OCI-LY7 (cell line): ENCODE measurements at regions not wholly inside any gene's neighbourhood (a gene's known extent, or its start where the extent isn't known, plus 50 kb on each side); places are given as distances from the start of the nearest gene placed in this dataset.
"Not testable (repeated sequence)": the region's sequence is repeated elsewhere in the genome, so short reads cannot be mapped to it uniquely, and the experiment has no call there.

Source experiments
- BruUV-seq: library from RNA; stranded (reverse); fragments of 400-500 nt; replicated peaks from 2 replicates; lab custom pipeline; 2021; lab: Mats Ljungman, UMichigan
- CTCF ChIA-PET: fragments of 300-600 bp; sonication (Branson Sonifier 250); formaldehyde crosslinking; loops from one replicate; lab custom pipeline; 2022; ENCODE audit warnings: antibody characterized with exemption; ENCODE audit not compliant: unreplicated experiment; lab: Charles Lee
- POLR2A ChIA-PET: fragments of 300-600 bp; sonication (Branson Sonifier 250); formaldehyde crosslinking; loops from one replicate; lab custom pipeline; 2022; ENCODE audit warnings: antibody characterized with exemption; lab: Charles Lee
- DNase-seq: peaks from one replicate; pipeline ENCODE4 v3.0.0-alpha.2; 2015; ENCODE audit warnings: low spot score
- H2AFZ ChIP-seq: fragments of 200-600 bp; sonication (generic), shearing (Covaris generic); 2 replicates; pipeline ENCODE4 v1.6.1; 2014; ENCODE audit warnings: mild to moderate bottlenecking, antibody characterized with exemption, low read length, moderate library complexity
- H3K27ac ChIP-seq: fragments of 200-600 bp; sonication (generic); 2 replicates; pipeline ENCODE4 v1.5.1; 2014; ENCODE audit warnings: mixed run types, low read depth, mild to moderate bottlenecking, moderate library complexity, low read length, inconsistent platforms; ENCODE audit not compliant: poor library complexity, severe bottlenecking
- H3K36me3 ChIP-seq: fragments of 200-600 bp; sonication (generic); 2 replicates; pipeline ENCODE4 v1.6.1; 2014; ENCODE audit warnings: mild to moderate bottlenecking, antibody characterized with exemption, low read length, moderate library complexity, mixed read lengths; ENCODE audit not compliant: insufficient read depth
- H3K4me1 ChIP-seq: fragments of 200-600 bp; sonication (generic); 2 replicates; pipeline ENCODE4 v1.5.1; 2014; ENCODE audit warnings: mild to moderate bottlenecking, low read length; ENCODE audit not compliant: insufficient read depth, poor library complexity, severe bottlenecking
- H3K4me2 ChIP-seq: fragments of 200-600 bp; sonication (generic); 2 replicates; pipeline ENCODE4 v1.6.1; 2014; ENCODE audit warnings: mild to moderate bottlenecking, low read length
- H3K4me3 ChIP-seq: fragments of 200-600 bp; sonication (generic); 2 replicates; pipeline ENCODE4 v1.5.1; 2014; ENCODE audit warnings: mild to moderate bottlenecking, low read depth, low read length; ENCODE audit not compliant: poor library complexity, severe bottlenecking
- H3K79me2 ChIP-seq: fragments of 200-600 bp; sonication (generic); 2 replicates; pipeline ENCODE4 v1.6.1; 2016; ENCODE audit warnings: low read depth, mild to moderate bottlenecking, low read length, moderate library complexity, mixed read lengths; ENCODE audit not compliant: insufficient read depth
- H3K9me2 ChIP-seq: fragments of 200-600 bp; sonication (generic); 2 replicates; pipeline ENCODE4 v1.6.1; 2016; ENCODE audit warnings: mild to moderate bottlenecking, low read length, mixed read lengths; ENCODE audit not compliant: insufficient read depth
- H3K9me3 ChIP-seq: fragments of 200-600 bp; sonication (generic); 2 replicates; pipeline ENCODE4 v1.6.1; 2014; ENCODE audit warnings: mild to moderate bottlenecking, mixed run types, low read length, mixed read lengths
- H4K20me1 ChIP-seq: fragments of 200-600 bp; sonication (generic); 2 replicates; pipeline ENCODE4 v1.6.1; 2014; ENCODE audit warnings: mild to moderate bottlenecking, antibody characterized with exemption, low read length, moderate library complexity, mixed read lengths; ENCODE audit not compliant: insufficient read depth
- CTCF ChIP-seq: fragments of 200-600 bp; sonication (generic); conservative IDR thresholded peaks from 2 replicates; pipeline ENCODE4 v1.5.1; 2014; ENCODE audit warnings: mild to moderate bottlenecking, antibody characterized with exemption, low read length, moderate library complexity, mixed read lengths
- EZH2phosphoT487 ChIP-seq: fragments of 200-600 bp; sonication (generic); IDR thresholded peaks from 2 replicates; pipeline ENCODE4 v1.6.1; 2018; ENCODE audit warnings: low read depth, borderline replicate concordance, mild to moderate bottlenecking, mixed run types, antibody characterized with exemption, low read length, moderate library complexity, mixed read lengths
- intact Hi-C: fragments of 100-400 bp; cut with micrococcal nuclease; formaldehyde crosslinking; loops from one replicate; pipeline ENCODE4 v1.10.0; 2022; ENCODE audit not compliant: unreplicated experiment

GRCh38 chr4:19155568-19155967 lies 1096.1 kb upstream of the SLIT2 start:
- Histone ChIP-seq H3K9me3 (peaks cover 37% of the 10 kb centered on the region; the same call in 1 of the 2 replicates), H3K9me2 (no peaks in the 10 kb centered on the region), H4K20me1 (no peaks in the 10 kb centered on the region), H3K4me3 (no peak overlapping the region), H3K4me2 (no peak overlapping the region), H2AFZ (no peak overlapping the region), H3K4me1 (no peaks in the 10 kb centered on the region), H3K27ac (no peak overlapping the region), H3K79me2 (no peaks in the 10 kb centered on the region), H3K36me3 (no peaks in the 10 kb centered on the region; the same call in 1 of the 2 replicates)
- no peak for TF ChIP-seq EZH2phosphoT487
- no peak for TF ChIP-seq CTCF
- peak; percentile 42 for DNase-seq
- POLR2A ChIA-PET, result interaction anchor here (0.8 to 1.4 kb wide), 3 partner anchors 10 to 15 kb away, joined by 3 to 7 read pairs (median 5); no protein-coding TSS in a partner anchor
- CTCF ChIA-PET, result no interaction called here
- no TSS peak for BruUV-seq
- intact Hi-C loops, result no loop called here

GRCh38 chr4:19154267-19154666 lies 1097.4 kb upstream of the SLIT2 start:
- BruUV-seq, intact Hi-C loops: not testable (repeated sequence)

GRCh38 chr4:19152264-19152663 lies 1099.4 kb upstream of the SLIT2 start:
- TF ChIP-seq CTCF (no peak), EZH2phosphoT487 (no peak)

More at GRCh38 chr4:19154267-19154666, 1097.4 kb upstream of the SLIT2 start:
- H3K36me3 ChIP-seq, H3K4me2 ChIP-seq, DNase-seq, CTCF ChIA-PET, H4K20me1 ChIP-seq, H3K79me2 ChIP-seq, H3K27ac ChIP-seq, H3K4me3 ChIP-seq, H2AFZ ChIP-seq, H3K4me1 ChIP-seq, H3K9me2 ChIP-seq: not testable (repeated sequence)
- peaks cover 32% of the 10 kb centered on the region; the same call in 1 of the 2 replicates for H3K9me3 ChIP-seq
- POLR2A ChIA-PET, result interaction anchor here (0.7 to 1.1 kb wide), 2 partner anchors 11 to 1270 kb away, joined by 3 to 4 read pairs; no protein-coding TSS in a partner anchor

More at GRCh38 chr4:19152264-19152663, 1099.4 kb upstream of the SLIT2 start:
- Histone ChIP-seq H4K20me1 (no peaks in the 10 kb centered on the region), H3K9me2 (no peaks in the 10 kb centered on the region), H3K9me3 (peaks cover 27% of the 10 kb centered on the region; the same call in 1 of the 2 replicates), H3K4me3 (no peak overlapping the region), H2AFZ (peak overlapping the region; percentile 6; the same call in 1 of the 2 replicates), H3K4me2 (no peak overlapping the region), H3K27ac (no peak overlapping the region), H3K4me1 (peaks cover 12% of the 10 kb centered on the region), H3K79me2 (no peaks in the 10 kb centered on the region), H3K36me3 (no peaks in the 10 kb centered on the region; the same call in 1 of the 2 replicates)
- intact Hi-C loops, result no loop called here
- no TSS peak for BruUV-seq
- POLR2A ChIA-PET, result no interaction called here
- no peak for DNase-seq
- CTCF ChIA-PET, result no interaction called here
